EH (cell line): ENCODE measurements at regions not wholly inside any gene's neighbourhood (a gene's known extent, or its start where the extent isn't known, plus 50 kb on each side); places are given as distances from the start of the nearest gene placed in this dataset.
"Not testable (repeated sequence)": the region's sequence is repeated elsewhere in the genome, so short reads cannot be mapped to it uniquely, and the experiment has no call there.

ENCODE experiments used
- DNase-seq: peaks from one replicate; pipeline ENCODE4 v3.0.0-alpha.2; 2015; ENCODE audit warnings: low read depth

DNA sequence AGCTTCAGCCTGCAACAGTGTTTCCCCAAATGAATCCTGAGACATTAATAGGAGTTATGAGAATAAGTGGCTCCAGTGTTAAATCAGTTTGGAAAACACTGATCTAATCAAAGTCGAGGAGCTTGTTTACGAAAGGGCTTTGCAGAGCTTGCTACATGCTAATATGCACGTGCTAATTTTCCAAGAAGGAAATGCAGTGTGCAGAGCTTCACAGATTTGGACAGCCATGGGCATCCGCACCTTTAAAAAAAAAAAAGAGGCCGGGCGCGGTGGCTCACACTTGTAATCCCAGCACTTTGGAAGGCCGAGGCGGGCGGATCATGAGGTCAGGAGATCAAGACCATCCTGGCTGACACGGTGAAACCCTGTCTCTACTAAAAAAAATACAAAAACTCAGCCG, 79.7 kb upstream of the LMO2 start:
- not testable (repeated sequence) for DNase-seq

DNA sequence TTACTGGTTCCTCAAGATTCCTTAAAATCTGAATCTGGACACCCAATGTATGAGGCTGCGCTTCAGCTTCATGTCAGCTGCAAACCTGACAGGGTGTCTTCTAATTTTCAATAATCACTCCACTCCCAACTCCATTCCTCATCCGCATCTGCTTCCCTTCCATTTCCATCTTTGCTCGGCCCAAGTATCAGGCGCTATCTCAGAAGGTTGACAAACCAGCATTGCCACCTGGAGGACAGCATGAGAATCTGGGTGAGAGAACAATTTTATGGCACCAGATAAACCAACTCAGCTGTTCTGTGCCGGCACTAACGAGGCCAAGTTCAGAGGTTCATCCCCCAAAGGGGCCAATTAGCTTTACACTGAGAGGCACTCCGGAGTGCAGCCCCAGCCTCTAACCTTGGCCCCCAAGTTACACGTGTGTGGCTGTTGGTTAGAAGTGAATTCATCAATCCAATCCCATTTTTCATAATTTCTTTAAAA, 79.1 kb upstream of the LMO2 start:
- peak; percentile 58 for DNase-seq

DNA sequence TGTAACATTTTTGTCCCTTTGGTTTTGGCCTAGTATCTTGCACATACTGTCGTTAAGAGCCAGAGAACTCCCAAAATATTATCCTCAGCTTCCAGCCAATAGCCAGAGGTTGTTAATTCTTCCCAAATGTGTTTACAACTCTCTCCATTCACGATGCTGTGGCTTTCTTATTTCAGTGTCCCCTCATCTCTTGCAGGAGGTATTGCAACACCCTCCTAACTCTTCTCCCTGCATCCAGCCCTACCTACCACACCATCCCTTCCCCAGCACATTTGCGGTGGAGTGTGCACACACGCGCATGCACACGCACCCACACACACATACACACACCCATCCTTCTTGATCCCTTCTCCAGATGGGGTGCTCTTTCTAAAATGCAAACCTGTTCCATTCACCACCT, 75.6 kb upstream of the LMO2 start:
- DNase-seq: no peak

DNA sequence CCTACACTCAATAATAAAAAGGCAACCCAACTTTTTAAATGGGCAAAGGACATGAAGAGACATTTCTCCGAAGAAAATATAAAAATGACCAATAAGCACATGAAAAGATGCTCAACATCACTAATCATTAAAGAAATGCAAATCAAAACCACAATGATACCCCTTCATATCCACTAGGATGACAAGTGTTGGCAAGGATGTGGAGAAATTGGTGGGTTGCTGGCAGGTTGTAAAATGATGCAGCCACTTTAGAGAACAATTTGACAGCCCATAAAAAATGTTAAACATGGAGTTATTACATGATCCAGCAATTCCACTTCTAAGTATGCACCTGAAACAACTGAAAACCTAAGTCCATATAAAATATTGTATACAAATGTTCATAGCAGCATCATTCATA, 73.2 kb upstream of the LMO2 start:
- no peak for DNase-seq

DNA sequence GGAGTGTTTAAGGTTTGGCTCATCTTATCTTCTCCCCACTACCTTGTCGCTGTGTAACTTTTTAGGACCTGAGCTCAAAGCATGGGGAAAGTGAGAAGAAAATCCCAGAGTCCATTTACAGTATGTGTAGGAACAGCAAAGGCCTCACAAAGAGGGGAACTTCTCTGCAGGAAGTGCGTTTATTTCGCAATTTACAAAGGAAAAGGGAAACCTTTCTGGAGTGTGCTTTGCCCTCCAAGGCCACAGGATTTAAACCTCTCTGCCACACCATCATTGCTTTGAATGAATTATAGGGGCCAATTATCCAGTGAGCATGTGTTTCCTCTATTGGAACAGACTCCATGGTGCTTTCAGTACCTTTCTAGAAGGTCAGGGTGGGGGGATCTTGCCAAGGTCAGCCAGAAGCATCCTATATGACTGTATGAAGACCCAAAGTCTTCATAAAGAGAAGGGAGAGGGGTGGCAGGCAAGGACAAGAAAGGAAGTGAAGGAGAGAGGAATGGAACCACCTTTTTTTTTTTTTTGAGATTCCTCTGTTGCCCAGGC, 68.1 kb upstream of the LMO2 start:
- no peak for DNase-seq

DNA sequence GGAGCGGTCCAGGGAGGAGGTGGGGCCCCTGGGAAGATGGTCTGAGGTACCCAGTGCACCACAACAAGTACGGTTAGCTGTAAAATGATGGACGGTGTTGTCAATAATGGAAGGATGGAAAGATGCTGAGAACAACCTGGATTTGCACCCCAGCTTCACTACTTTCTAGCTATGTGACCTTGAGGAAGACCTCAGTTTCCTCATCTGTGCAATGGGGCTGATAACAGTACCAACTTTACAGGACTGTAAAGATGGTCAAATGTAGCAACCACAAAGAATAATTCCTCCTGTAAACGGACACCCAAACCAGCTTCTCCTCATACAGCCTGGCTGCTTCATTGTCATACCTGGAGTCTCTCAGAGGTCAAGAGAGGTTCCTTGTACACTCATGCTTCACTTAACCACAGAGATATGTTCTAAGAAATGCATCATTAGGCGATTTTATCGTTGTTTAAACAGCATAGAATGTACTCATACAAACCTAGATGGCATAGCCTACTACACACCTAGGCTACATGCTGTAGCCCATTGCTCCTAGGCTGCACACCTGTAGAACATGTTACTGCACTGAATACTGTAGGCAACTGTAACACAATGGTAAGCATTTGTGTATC, 65.5 kb upstream of the LMO2 start:
- DNase-seq: no peak

DNA sequence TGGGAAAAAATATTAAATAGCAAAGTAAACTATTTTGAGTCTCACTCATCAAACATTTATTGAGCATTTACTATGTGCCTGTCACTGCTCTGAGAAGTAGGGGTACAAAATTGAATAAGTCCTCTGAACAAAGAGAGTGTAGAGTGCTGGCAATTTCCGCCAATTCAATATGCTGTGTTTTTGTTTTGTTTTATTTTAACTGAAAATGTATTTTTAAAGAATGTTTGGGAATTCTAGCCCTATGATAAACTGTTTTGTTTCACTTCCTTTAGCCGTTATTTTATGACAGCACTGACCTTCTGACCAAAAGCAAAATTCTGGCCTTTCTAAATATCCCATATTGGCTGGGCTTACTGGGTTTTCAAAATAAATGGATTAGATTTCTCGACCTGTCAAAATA, 64.7 kb upstream of the LMO2 start:
- no peak for DNase-seq

DNA sequence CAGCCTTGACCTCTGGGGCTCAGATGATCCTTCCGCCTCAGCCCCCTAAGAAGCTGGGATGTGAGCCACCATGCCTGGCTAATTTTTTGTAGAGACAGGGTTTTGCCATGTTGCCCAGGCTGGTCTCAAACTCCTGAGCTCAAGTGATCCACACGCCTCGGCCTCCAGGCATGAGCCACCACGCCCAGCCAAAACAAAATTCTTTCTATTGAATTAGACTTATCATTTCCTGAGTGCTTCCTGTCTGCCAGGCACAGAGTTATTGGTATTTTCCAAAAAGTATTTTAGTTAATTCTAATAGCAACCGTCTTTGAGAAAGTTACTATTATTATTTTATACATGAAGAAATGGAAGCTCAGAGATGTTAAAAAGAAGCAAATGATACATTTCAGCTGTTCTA, 61.4 kb upstream of the LMO2 start:
- DNase-seq: no peak

DNA sequence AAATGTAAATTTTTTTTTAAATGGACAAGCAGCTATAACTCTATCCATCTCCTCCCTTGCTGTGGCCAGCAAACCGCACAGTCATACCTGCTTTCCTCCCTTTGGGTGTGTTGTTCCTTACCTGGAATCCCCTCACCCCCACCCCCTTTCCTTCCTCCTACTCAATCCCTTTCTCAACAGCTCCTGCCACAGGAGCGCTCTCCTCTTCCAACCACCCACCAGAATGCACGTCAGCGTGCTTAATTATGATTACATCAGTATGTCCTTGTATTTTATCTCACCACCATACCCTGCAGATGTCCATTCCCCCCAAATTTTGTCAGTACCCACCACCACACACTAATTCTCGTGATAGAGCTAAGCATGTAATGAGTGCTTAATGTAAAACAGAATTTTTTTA, 60.9 kb upstream of the LMO2 start:
- DNase-seq: no peak

DNA sequence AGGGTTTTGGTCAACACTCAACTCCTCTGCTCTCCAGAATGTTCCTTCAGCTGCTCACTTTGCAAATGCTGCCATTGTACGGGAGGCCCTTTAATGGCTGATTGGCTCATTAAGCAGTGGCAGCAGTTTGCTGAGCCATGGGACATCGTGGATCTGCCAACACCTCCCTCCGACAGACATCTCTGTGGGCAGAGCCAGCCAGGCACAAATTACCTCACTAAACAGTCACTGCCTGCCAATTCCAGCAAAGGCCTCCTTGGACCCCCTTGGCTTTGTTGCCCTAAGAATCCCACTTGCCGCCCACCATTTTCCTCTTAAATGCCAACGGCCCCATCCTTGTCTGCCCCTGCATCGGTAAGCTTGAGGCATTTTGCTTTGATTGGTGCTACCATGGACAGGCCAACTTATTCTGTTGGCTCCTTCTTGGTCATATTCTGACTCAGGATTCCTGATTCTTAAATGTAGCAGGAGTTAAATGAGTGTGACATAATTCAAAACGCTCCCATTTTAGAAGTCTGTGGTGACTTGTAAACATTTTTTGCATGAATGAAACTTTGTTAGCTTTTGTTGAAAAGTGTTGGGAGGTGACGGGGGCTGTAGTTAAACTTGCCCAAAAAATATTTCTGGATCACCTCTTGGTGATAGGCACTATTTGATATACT, 57.5 kb upstream of the LMO2 start:
- DNase-seq: no peak

DNA sequence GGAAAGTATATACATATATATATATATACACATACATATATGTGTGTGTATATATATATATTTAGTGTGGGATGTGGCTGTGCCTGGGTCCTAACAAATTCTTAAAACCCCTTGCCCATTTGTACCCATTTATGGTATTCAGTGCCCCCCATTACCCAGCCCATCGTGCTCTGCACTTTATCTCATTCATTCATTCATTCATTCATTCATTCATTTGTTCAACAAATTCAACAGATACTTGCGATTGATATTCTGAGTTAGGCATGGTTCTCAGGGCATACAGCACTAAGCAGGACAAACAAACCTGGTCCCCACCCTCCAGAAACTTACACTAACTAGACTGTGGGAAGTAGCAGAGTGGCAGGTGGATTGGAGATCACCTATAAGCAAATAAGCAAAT, 56.6 kb upstream of the LMO2 start:
- no peak for DNase-seq

DNA sequence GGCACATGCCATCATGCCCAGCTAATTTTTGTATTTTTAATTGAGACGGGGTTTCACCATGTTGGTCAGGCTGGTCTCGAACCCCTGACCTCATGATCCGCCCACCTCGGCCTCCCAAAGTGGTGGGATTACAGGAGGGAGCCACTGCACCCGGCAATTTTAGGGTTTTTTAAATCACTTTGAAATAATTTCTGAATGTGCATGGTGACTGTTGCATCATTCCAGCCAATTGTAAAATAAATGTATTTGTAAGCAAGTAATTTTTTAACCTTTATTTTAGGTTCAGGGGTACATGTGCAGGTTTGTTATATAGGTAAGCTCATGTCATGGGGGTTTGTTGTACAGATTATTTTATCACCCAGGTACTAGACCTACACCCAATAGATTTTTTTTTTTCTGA, 56.0 kb upstream of the LMO2 start:
- not testable (repeated sequence) for DNase-seq

DNA sequence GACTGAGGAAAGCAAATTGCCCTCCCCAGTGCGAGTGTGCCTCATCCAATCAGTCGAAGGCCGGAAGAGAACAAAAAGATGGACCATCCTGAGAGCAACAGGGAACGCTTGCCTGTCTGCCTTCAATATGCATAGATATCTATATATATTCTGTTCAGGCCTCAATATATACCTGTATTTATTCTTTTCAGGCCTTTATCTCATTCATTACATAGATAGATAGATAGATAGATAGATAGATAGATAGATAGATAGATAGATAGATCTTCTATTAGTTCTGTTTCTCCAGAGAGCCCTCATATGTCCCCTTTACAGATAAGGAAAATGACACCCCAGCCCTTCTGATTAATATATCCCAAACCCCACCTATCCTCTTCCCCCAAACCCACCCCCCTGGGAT, 55.1 kb upstream of the LMO2 start:
- no peak for DNase-seq

DNA sequence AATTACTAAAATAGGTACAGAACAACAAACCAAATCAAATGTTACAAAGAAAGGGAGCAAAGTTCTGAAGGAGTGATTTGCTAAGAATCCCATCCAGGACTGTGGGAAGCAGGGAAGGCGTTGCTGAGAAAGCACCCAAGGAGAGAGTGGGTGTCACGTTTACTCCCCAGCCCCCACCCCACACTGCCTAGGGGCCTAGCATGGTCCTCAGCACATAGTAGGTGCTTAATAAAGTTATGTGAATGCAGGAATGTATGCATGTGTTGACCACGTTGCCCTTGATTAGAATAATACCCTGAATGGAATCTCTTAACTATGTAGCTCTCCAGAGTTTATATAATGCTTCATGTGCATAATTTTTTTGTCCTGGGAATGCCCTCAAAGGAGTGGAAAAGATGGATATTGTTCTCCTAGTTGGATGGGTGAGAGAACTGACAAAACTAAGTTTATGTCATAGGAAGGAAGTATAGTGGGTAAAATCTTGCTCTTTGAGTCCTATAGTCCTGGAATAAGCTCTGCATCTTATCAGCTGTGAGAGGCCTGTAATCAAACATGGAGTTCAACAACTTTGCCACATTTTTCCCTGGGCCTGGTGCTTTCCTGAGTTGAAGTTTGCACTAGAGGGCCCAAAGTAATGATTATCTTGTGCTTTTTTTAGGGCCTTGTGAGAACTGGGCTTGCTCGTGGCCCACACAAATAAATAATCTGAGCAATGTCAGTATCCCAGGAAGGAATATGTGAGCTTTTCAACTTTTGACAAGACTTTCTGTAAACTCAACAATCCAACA, 53.8 kb upstream of the LMO2 start:
- DNase-seq: no peak

DNA sequence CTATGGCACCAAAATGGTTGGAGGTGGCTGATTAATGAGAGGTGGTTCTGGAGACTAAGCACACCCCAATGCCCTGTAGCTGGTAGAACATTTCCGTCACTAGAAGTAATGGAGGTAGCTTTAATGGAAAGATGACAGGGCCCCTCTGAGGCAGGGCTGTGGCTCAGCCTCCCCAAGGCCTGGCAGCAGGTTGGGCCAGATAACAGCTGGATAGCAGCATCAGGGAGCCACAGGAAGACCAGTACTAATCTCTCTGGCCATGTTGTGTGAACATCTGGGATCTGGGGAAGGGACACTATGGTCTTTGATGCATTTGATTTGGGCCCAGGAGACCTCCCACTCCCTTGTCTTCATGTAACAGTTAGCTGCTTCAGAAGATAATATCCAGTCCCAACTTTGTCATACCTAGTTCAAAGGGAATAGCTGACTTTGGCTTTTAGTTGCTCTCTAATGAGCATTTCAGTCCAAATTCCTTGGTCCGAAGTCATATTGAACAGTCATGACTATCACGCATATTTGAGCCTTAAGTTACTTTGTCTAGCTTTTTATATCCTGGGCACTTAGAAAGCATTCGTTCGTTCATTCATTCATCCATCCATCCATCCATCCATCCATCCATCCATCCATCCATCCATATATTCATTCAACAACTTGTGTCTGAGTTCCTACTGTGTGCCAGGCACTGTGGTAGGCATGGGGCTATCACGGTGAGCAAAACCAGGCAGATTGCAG, 53.0 kb upstream of the LMO2 start:
- DNase-seq: no peak

DNA sequence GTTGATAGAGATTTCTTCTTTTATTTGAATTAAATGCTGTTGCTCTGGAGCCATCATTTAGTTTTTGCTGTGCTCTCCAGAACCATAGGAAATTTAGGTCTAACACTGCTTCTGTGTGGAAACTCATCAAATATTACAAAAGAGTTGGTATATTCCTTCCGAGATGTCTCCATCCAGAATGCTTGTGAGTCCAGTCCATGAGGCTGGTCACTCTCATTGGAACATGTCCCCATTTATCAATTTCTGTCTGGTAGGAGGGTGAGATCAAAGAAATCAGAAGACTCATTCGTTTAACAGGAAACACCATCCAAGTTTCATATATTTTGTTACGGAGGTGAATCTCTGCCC, 52.4 kb upstream of the LMO2 start:
- no peak for DNase-seq

DNA sequence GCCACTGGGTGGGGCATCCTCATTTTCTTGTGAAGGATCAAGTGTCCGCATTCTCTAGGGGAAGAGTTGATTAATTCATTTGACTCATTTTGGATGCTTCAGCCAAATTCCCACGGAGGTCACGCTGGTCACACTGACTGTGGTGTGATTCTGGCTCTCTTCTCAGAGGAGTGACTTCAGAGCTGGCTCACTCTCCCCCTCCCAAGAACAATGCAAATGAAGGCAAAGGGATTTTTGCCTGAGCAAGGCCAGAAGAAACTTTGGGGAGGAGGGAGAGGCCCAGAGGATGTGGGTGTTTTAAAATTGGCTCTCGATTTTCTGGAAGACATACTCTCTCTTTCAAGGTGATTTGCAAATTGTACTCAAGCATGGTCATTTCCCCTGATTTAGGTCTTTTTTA, 51.1 kb upstream of the LMO2 start:
- DNase-seq: peak; percentile 77

DNA sequence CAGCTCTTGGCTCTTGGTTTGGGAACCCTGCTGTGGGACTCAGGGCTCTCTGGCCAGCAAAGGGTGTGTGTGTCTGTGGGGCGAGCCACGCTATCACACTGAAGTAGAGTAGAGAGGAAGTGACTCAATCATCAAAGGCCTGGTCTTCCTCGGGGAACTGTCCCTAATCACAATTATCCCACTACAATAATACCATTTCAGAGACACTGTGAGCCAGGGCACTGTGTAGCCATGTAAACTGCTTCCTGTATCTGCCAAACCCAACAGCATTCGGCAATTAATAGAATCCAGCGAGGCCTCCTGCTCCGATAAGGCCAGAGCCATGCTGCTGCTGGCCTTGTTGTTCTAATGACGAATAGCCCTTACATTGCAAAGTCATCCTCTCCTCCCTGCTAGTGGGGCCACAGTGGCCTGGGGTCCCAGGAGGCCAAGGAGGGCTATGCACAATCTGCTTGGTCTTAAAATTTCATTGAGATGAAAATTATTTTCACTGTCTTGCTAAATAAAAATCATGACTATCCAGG, 49.8 kb upstream of the LMO2 start:
- peak; percentile 36 for DNase-seq
